Prostate gland (tissue), 2 donors: ENCODE measurements at regions not wholly inside any gene's neighbourhood (a gene's known extent, or its start where the extent isn't known, plus 50 kb on each side); places are given as distances from the start of the nearest gene placed in this dataset.

Experiments used
- small RNA-seq, 2 donors: library from RNA; depleted of rRNA; stranded (forward); fragments of <200 nt; gene quantifications; one replicate each; pipeline ENCODE3, GENCODE V24; 2016

Small RNA genes in the stretch of these regions (small RNA-seq; reads per million reads assigned to genes)
- 0 reads per million in 2 donors for gene RNU6-627P
